Trophoblast cell (in vitro differentiated cells and primary cell): ENCODE measurements at regions not wholly inside any gene's neighbourhood (a gene's known extent, or its start where the extent isn't known, plus 50 kb on each side); places are given as distances from the start of the nearest gene placed in this dataset.

Experiments used
- DNase-seq, 2 donors: peaks; one replicate each; pipeline ENCODE4 v3.0.0-alpha.2; 2016
- H2AFZ ChIP-seq: 2 replicates; pipeline ENCODE4 v1.6.1; 2013; ENCODE audit warnings: low read length, moderate library complexity, mild to moderate bottlenecking; ENCODE audit not compliant: insufficient read depth, poor library complexity
- H2AK5ac ChIP-seq: 2 replicates; pipeline ENCODE4 v1.6.1; 2013; ENCODE audit warnings: mild to moderate bottlenecking, low read length
- H2BK120ac ChIP-seq: 2 replicates; pipeline ENCODE4 v1.6.1; 2013; ENCODE audit warnings: low read length, mild to moderate bottlenecking, moderate library complexity; ENCODE audit not compliant: insufficient read depth, poor library complexity
- H2BK12ac ChIP-seq: 2 replicates; pipeline ENCODE4 v1.6.1; 2013; ENCODE audit warnings: mild to moderate bottlenecking, low read length, moderate library complexity
- H2BK5ac ChIP-seq: 2 replicates; pipeline ENCODE4 v1.6.1; 2013; ENCODE audit warnings: low read length, low read depth, moderate library complexity, mild to moderate bottlenecking; ENCODE audit not compliant: poor library complexity
- H3K14ac ChIP-seq: 2 replicates; pipeline ENCODE4 v1.6.1; 2013; ENCODE audit warnings: mild to moderate bottlenecking, low read length
- H3K18ac ChIP-seq: 2 replicates; pipeline ENCODE4 v1.6.1; 2013; ENCODE audit warnings: mild to moderate bottlenecking, low read length
- H3K23ac ChIP-seq: 2 replicates; pipeline ENCODE4 v1.6.1; 2013; ENCODE audit warnings: low read length
- H3K27ac ChIP-seq: 2 replicates; pipeline ENCODE4 v1.5.1; 2013; ENCODE audit warnings: low read depth, mild to moderate bottlenecking, inconsistent platforms, low read length, moderate library complexity
- H3K27me3 ChIP-seq: 2 replicates; pipeline ENCODE4 v1.6.1; 2013; ENCODE audit warnings: inconsistent platforms, mild to moderate bottlenecking, low read length, moderate library complexity; ENCODE audit not compliant: insufficient read depth
- H3K36me3 ChIP-seq, 2 experiments: 1 replicate in 1 of 2; 2 replicates in 1 of 2; pipeline ENCODE4 v1.6.1; 2013; ENCODE audit warnings: low read length in 2 of 2, mild to moderate bottlenecking in 2 of 2, moderate library complexity in 1 of 2; ENCODE audit not compliant: insufficient read depth in 2 of 2, control insufficient read depth in 1 of 2
- H3K4ac ChIP-seq: 2 replicates; pipeline ENCODE4 v1.6.1; 2013; ENCODE audit warnings: low read depth, mild to moderate bottlenecking, low read length, moderate library complexity
- H3K4me1 ChIP-seq, 2 experiments: 1 replicate in 1 of 2; 2 replicates in 1 of 2; pipeline ENCODE4 v1.6.1; 2013; ENCODE audit warnings: low read length in 2 of 2, mild to moderate bottlenecking in 2 of 2, moderate library complexity in 1 of 2; ENCODE audit not compliant: insufficient read depth in 2 of 2, control insufficient read depth in 1 of 2
- H3K4me2 ChIP-seq: 2 replicates; pipeline ENCODE4 v1.6.1; 2013; ENCODE audit warnings: inconsistent platforms, mild to moderate bottlenecking, low read length, moderate library complexity
- H3K4me3 ChIP-seq: 2 replicates; pipeline ENCODE4 v1.5.1; 2013; ENCODE audit warnings: mild to moderate bottlenecking, low read depth, low read length, inconsistent platforms
- H3K79me1 ChIP-seq: one replicate; pipeline ENCODE4 v1.6.1; 2013; ENCODE audit warnings: low read length
- H3K79me2 ChIP-seq: 2 replicates; pipeline ENCODE4 v1.6.1; 2013; ENCODE audit warnings: low read length, mild to moderate bottlenecking; ENCODE audit not compliant: control insufficient read depth, insufficient read depth, poor library complexity
- H3K9ac ChIP-seq: 2 replicates; pipeline ENCODE4 v1.6.1; 2013; ENCODE audit warnings: mild to moderate bottlenecking, low read length
- H3K9me3 ChIP-seq: 2 replicates; pipeline ENCODE4 v1.6.1; 2013; ENCODE audit warnings: low read depth, mild to moderate bottlenecking, control low read depth, inconsistent platforms, low read length; ENCODE audit not compliant: insufficient read depth
- H4K12ac ChIP-seq: 2 replicates; pipeline ENCODE4 v1.6.1; 2013; ENCODE audit warnings: low read depth, mild to moderate bottlenecking, low read length, moderate library complexity
- H4K8ac ChIP-seq: 2 replicates; pipeline ENCODE4 v1.6.1; 2013; ENCODE audit warnings: low read depth, mild to moderate bottlenecking, low read length, moderate library complexity
- H4K91ac ChIP-seq: one replicate; pipeline ENCODE4 v1.6.1; 2013; ENCODE audit warnings: low read depth, mild to moderate bottlenecking, low read length, moderate library complexity
- WGBS: extraction: QIAGEN DNeasy Blood & Tissue Kit; methylation state at CpG from one replicate; pipeline ENCODE4 v1.1.7; 2013; ENCODE audit warnings: missing lambda C conversion rate; ENCODE audit not compliant: insufficient read length, insufficient coverage; ENCODE audit errors: extremely low coverage; 5-methylcytosine and 5-hydroxymethylcytosine counted together

DNA sequence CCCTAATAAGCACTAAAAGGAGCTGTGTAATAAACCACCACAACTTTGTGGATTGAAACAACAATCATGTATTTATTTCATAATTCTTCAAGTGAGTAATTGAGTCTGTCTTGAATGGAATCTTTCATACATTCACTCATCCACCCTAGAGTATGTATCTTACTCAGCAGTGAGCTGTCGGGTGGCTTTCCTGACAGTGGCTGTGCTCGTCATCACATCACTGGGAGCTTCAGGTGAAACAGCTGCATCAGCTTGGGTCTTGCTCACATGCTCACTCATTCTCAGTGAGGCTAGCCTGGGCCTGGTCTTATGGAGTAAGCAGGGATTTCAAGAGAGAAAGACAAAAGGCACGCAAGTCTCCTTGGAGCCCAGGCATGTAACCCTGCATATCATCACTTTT, 271.4 kb downstream of the POM121L12 start:
- Histone ChIP-seq H4K12ac (no peak overlapping the region), H2AK5ac (no peak overlapping the region), H3K79me2 (no peaks in the 10 kb centered on the region), H3K14ac (no peak overlapping the region), H3K9me3 (no peaks in the 10 kb centered on the region), H4K8ac (no peak overlapping the region), H3K9ac (no peak overlapping the region), H2BK12ac (no peak overlapping the region), H3K36me3 (no peaks in the 10 kb centered on the region), H2BK120ac (no peak overlapping the region), H4K91ac (no peak overlapping the region), H3K4me3 (no peak overlapping the region), H2BK5ac (no peak overlapping the region), H3K27ac (no peak overlapping the region), H3K18ac (no peak overlapping the region), H2AFZ (no peak overlapping the region), H3K23ac (no peak overlapping the region), H3K4me1 (peaks cover 0 to 6% of the 10 kb centered on the region in 2 experiments), H3K4ac (no peak overlapping the region), H3K4me2 (no peak overlapping the region), H3K79me1 (no peaks in the 10 kb centered on the region), H3K27me3 (no peaks in the 10 kb centered on the region)
- peak; percentile 54 for DNase-seq
- no CpG with 5 or more reads among the region's 3 CpGs for WGBS

DNA sequence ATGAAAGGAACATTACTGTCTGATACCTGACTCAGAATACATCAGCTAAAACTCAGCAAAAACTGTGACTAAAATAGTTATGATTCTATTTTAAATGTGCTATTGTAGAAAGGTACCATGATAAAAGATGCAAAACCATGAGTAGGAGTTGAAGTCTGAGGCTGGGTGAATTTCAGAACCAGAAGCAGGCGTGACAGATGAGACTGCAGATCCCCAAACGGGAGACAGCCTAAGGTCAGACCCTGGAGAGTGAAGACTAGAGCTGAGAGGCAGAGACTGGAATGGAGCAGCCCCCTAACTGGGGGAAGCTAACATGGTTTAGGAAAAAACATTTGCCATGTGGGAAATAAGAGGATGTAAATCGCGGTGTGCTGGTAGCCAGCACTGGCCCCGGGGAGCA, 275.8 kb downstream of the POM121L12 start:
- peak overlapping the region; percentile 80 for H2BK12ac ChIP-seq
- no peaks in the 10 kb centered on the region for H3K9me3 ChIP-seq
- no peak overlapping the region for H3K27ac ChIP-seq
- no peak overlapping the region for H2AFZ ChIP-seq
- H3K9ac ChIP-seq = no peak overlapping the region
- peaks cover 3 to 6% of the 10 kb centered on the region in 2 experiments for H3K4me1 ChIP-seq
- no peak overlapping the region for H3K18ac ChIP-seq
- no peaks in the 10 kb centered on the region for H3K27me3 ChIP-seq
- peak overlapping the region; percentile 47 for H4K8ac ChIP-seq
- no peak overlapping the region for H3K14ac ChIP-seq
- H3K23ac ChIP-seq = no peak overlapping the region
- H3K36me3 ChIP-seq = no peaks in the 10 kb centered on the region
- H3K79me2 ChIP-seq = no peaks in the 10 kb centered on the region
- peak overlapping the region; percentile 62 for H4K91ac ChIP-seq
- no peak overlapping the region for H3K4me2 ChIP-seq
- H3K79me1 ChIP-seq = peaks cover 5% of the 10 kb centered on the region
- no peak overlapping the region for H4K12ac ChIP-seq
- WGBS = no CpG with 5 or more reads among the region's 5 CpGs
- peak overlapping the region; percentile 89 for H2AK5ac ChIP-seq
- H2BK120ac ChIP-seq = no peak overlapping the region
- DNase-seq = no peak
- H2BK5ac ChIP-seq = no peak overlapping the region
- H3K4me3 ChIP-seq = no peak overlapping the region
- H3K4ac ChIP-seq = no peak overlapping the region

DNA sequence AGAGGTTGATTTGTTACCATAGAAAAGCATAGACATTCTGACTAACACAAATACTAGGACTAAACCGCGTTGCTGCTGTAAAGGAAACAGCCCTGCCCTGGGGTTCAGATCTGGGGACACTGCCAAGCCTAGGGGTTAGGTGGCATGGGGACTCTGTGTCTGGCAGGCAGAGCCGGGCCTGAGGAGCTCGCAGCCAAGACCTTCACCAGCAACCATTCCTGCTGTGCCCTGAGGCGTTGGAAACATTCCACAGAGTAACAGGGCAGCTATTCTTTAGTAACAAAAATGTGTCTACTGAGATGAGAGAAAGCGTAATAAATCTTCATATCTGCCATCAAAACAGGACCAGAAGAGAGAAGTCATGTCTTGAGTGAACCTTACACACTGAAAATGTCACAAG, 280.5 kb downstream of the POM121L12 start:
- H3K36me3 ChIP-seq = no peaks in the 10 kb centered on the region
- no peak overlapping the region for H3K9ac ChIP-seq
- H3K27ac ChIP-seq = peak overlapping the region; percentile 96
- peaks cover 3 to 6% of the 10 kb centered on the region in 2 experiments for H3K4me1 ChIP-seq
- no CpG with 5 or more reads among the region's 6 CpGs for WGBS
- H2BK12ac ChIP-seq = peak overlapping the region; percentile 92
- H4K12ac ChIP-seq = no peak overlapping the region
- H2AFZ ChIP-seq = no peak overlapping the region
- H3K4ac ChIP-seq = no peak overlapping the region
- H3K4me3 ChIP-seq = no peak overlapping the region
- H3K23ac ChIP-seq = no peak overlapping the region
- no peak overlapping the region for H4K91ac ChIP-seq
- peak overlapping the region; percentile 2 for H4K8ac ChIP-seq
- no peak overlapping the region for H3K18ac ChIP-seq
- peaks cover 9% of the 10 kb centered on the region for H3K79me1 ChIP-seq
- H3K27me3 ChIP-seq = no peaks in the 10 kb centered on the region
- no peaks in the 10 kb centered on the region for H3K9me3 ChIP-seq
- no peak overlapping the region for H2AK5ac ChIP-seq
- H3K14ac ChIP-seq = peak overlapping the region; percentile 8
- no peak overlapping the region for H2BK120ac ChIP-seq
- H3K79me2 ChIP-seq = no peaks in the 10 kb centered on the region
- H2BK5ac ChIP-seq = peak overlapping the region; percentile 82
- H3K4me2 ChIP-seq = no peak overlapping the region
- peak; percentile 79 to 92 for DNase-seq

DNA sequence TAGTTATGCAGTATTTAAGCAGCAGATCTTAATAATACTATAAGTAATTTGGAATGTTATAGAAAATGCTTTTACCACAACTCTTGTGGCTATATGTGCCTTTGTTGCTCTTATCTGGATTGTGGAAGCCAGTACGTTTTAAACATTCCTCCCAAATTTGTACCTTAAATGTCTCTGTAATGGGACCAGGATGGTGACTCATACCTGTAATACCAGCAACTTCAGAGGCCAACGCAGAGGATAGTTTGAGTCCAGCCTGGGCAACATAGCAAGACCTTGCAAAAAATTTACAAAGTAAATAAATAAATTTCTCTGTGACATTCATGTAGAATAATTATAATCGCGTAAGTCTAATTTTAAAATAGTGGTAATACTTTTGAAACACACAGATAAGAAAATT, 283.1 kb downstream of the POM121L12 start:
- no peak overlapping the region for H3K27ac ChIP-seq
- no peaks in the 10 kb centered on the region for H3K27me3 ChIP-seq
- H4K12ac ChIP-seq = no peak overlapping the region
- no peak overlapping the region for H2BK5ac ChIP-seq
- H3K18ac ChIP-seq = no peak overlapping the region
- no peak overlapping the region for H3K23ac ChIP-seq
- no peak overlapping the region for H2AK5ac ChIP-seq
- H3K4me3 ChIP-seq = no peak overlapping the region
- no peak overlapping the region for H2AFZ ChIP-seq
- no peaks in the 10 kb centered on the region for H3K9me3 ChIP-seq
- H2BK120ac ChIP-seq = no peak overlapping the region
- no peak overlapping the region for H4K8ac ChIP-seq
- no peak overlapping the region for H2BK12ac ChIP-seq
- H4K91ac ChIP-seq = no peak overlapping the region
- DNase-seq = peak; percentile 46 to 82
- no peak overlapping the region for H3K14ac ChIP-seq
- H3K9ac ChIP-seq = no peak overlapping the region
- no peak overlapping the region for H3K4ac ChIP-seq
- no CpG with 5 or more reads among the region's 4 CpGs for WGBS
- no peak overlapping the region for H3K4me2 ChIP-seq
- peaks cover 3% of the 10 kb centered on the region in 2 experiments for H3K4me1 ChIP-seq
- no peaks in the 10 kb centered on the region for H3K79me2 ChIP-seq
- H3K36me3 ChIP-seq = no peaks in the 10 kb centered on the region
- peaks cover 15% of the 10 kb centered on the region for H3K79me1 ChIP-seq
